Muscle of arm (tissue), 1 donor: ENCODE measurements at regions not wholly inside any gene's neighbourhood (a gene's known extent, or its start where the extent isn't known, plus 50 kb on each side); places are given as distances from the start of the nearest gene placed in this dataset.

ENCODE experiments used
- DNase-seq: peaks from one replicate; pipeline ENCODE4 v3.0.0-alpha.2; 2013

DNA sequence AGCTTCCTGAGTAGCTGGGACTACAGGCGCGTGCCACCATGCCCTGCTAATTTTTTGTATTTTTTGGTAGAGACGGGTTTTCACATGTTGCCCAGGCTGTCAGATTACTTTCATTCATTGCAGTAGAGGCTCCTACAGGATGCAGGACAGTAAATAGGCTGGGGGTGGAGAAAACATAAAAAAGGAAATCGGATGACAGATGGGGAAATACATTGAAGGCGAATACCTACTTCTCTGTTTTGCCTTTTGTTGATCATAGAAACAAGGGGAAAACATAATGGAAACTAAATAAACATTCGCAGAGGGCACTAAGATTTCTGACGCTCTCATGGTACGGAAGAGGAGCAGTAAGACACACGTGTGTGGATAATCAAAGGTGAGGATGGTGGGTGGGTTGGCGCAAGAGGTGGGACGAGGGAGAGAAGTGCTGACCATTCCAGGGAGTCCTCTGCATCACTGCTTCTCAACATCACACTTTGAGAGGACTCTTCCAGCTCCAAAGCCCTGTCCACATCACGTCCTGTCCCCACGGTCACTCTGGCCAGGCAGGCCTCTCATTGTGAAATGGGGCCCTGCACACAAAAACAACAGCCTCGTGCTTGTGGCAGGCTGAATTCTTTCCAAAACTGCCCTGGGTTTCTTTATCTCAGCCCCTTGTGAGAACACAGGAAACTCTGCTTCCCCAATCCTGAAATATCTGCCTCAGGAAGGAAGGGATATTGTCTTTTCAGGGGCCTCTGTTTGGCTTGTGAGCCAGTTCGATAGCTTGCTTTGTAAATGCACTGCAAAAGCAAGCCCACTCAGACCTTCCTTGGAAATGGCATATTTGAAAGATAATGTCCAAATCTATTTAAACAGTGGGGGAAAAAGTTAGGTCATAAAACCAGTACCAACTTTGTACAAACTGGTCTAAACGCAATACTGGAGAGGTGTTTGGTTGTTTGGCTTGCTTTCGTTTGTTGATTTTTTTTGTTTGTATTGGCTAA lies 188.5 kb downstream of the FOXO1 start:
- DNase-seq = no peak

DNA sequence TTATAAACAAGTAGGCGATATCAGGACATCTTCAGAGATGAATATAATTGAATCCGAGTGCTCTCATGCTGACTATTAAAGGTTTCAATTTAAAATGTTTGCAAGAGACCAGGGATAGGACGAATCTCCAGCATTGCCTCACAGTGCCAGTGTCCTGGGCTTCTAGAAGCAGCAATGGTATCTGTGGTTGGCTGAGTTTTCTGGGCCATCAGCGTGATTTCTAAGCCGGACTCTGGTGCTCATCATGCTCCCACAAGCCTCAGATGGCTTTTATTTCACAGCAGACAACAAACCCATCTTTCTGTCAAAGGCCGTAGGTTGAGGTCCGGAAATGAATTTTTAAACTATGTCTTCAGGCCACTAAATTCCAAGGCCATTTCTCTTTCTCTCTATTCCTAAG lies 187.7 kb downstream of the FOXO1 start:
- DNase-seq = no peak

DNA sequence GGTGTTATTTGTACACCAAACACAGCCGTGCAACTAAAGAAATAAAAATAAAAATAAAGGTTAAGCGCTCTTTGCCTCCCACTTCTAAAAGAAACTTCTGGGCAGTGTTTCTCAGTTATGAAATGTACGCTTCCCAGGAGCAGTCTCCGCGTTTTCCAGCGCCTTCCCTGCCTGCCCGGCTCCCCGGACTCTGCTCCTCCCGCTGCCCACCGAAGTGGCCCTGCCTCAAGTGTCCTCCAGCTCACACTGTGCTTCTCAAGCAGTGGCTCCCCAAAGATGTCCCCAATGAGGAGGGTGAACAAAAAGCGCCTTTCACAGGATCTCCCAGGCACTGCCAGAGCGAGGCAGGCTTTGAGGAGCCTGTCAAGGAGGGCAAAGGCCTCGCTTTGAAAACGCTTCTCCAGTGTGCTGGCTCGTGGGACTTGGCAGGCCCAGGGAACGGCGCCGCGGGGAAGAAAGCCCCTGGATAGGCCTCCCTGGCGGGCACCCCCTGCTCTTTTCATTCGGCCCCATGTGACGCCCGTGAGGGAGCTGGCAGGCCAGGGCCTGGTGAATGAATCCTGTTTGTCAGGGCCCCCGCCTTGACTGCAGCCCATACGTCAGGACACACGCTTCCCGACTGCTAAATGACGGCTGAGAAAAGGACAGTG lies 187.1 kb downstream of the FOXO1 start:
- no peak for DNase-seq

DNA sequence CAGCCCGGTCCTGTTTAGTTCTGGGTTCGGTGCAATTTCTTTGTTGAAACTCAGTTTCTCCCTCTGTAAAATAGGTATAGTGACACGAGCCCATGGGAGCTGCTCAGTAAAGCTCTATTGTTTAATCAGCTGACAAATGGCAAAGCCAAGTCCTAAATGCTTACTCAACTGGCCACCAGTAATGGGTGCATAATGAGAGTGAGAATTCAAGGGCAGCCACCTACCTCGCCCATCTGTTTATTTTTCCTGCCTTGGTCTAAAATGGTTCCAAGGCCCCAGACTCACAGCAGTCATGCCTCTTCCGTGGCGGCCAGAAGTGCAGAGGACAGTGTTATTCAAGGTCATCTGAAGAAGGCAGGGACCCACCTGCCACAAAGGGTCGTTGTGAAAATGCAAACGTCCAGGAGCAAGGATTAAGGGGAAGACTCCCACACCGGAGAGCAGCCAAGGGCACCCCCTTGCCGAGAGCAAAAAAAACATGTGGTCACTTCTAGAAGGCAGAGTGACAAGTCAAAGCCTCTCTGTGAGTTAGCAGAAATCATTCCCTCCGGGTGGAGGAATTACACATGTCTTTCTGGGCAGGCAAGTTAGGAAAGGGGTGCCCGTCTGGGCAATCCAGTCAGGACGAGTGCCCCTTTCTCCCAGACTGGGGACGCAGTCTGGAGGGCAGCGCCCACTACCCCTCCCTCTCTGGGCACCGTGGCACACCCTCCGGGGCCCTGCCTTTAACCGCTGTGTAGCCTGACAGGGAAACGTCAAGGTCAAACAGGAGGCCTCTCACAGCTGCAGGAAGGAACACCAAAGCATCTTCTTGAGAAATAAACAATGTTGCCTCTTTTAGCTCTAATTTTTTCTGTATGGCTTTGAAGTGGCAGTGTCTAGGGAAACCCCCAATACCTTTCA lies 186.2 kb downstream of the FOXO1 start:
- no peak for DNase-seq

DNA sequence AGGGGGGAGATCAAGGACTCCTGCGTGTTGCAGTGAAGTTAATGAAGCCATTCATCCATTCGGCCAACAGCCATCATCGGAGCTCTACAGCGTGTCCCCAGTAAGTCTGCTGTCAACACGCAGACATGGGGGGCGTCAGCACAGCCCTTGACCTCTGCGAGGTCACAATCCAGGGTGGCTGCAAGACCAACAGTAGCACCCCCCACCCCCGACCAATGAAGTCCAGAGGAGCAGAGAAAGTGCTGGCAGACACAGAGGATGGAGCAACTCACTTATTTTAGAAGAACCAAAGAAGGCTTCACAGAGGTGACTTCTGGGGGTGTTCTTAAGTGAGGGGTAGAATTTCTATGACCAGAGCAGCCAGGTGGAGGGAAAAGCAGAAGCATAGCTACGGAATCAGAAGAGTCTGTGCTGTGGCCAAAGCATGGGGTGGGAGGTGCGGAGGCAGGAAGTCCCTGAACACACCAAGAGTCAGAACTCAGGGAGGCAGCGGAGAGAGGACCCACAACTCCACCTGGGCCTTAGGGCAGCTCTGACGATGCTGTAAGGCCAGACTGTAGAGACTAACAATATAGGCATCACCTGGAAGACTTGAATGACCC lies 185.4 kb downstream of the FOXO1 start:
- DNase-seq = no peak

DNA sequence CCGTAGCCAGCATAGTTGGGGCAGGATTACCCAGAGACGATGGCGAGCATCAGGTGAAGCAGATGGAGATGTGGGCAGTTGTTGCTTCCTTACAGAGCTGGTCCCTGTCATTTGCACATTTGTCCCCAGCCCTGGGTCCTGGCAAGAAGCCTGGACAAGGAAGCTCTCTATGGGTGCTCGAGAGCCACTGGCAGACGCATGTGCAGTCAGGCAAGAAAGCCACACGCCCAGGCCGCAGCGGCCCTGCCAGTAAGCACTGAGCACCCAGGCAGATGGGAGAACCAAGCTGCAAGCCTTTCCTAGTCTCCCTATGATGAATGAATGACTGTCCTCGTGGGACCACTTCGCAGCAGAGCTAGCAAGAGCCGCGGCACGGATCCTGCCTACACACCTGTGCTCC lies 182.8 kb downstream of the FOXO1 start:
- DNase-seq = no peak

DNA sequence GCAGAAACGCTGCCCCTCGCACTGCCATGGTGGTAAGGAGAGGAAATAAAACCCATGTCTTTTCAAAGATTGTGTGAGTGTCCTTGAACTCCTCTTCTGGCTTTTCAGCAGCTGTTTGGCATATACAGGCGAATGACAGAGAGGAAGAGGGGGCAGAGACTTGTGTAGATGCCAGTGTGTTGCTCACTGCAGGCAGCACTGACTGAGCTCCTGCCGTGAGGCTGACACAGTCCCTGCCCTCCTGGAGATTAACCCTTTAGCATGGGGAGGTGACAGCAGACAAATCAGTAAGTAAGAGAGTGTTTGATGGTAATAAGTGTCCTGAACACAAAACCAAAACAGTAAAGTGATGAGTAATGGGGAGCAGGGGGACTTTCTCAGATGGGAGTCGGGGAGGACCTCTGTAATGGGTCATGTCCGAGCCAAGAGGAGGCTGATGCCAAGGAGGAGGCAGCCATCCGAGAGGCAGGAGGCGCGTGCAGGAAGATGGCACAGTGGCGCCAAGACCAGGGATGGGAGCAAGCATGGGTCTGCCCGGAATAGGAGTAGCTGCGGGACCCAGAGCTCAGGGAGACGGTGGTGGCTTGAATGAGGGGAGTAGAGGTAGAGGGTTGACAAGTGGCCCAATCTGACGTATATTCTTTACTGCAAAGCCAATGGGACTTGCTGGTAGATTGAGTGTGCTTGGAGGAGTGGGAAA lies 182.2 kb downstream of the FOXO1 start:
- no peak for DNase-seq

DNA sequence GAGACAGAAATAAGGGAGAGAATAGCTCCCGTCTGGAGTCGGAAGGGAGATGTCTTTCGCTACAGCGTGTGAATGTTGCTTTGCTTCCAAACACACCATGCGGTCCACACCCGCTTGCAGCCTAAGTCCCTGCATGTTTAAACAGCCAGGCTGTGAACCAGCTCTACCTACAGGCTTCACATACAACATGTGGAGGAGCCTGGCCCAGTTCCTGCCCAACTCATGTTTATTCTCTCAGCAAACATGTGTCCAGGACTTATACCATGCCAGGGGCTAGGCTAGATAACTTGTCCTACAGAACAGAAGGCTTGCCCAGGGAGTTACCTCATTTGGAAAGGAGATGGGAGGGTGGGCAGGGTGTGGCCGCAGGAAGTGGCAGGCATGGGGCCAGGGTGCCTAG lies 181.5 kb downstream of the FOXO1 start:
- DNase-seq = no peak

DNA sequence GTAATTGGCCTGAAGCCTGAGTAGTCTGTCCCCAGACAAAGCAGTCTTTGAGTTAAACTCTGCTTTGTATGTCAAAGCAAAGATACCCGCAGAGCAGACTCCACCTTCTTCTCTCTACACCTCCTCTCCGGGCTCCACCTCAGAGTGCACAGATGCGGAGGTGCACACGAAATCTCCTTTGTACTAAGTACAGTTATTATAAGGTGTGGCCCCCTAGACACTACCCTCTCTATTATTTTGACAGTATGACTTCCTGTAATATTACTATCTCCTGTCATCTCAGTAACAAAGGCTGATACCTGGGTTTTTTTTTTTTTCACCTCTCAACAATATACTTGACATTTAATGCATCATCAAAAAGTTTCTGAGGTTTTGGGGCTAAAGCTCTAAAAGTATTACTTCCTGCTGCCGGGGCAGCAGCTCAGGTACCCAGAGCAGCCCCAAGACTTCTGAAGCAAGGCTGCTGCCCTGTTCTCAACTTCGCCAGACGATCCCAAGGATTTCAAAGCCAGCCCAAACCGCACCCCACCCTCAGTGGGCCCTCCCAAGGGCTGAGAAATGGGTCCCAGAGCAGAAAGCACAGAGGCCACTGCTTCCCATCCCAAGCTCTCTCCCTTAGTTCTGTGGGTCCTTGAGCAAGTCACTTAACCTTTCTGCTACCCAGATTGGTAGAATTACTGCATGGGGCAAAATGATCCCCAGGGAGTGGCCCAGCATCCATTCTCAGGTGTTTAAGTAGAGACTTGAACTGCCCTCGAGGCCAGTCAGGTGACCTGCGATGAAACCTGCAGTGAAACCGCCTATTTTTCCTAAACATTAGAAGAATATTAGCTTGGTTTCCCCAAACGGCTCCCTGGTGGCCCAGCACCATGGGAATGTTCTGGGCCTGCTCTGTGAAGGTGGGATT lies 180.6 kb downstream of the FOXO1 start:
- no peak for DNase-seq

DNA sequence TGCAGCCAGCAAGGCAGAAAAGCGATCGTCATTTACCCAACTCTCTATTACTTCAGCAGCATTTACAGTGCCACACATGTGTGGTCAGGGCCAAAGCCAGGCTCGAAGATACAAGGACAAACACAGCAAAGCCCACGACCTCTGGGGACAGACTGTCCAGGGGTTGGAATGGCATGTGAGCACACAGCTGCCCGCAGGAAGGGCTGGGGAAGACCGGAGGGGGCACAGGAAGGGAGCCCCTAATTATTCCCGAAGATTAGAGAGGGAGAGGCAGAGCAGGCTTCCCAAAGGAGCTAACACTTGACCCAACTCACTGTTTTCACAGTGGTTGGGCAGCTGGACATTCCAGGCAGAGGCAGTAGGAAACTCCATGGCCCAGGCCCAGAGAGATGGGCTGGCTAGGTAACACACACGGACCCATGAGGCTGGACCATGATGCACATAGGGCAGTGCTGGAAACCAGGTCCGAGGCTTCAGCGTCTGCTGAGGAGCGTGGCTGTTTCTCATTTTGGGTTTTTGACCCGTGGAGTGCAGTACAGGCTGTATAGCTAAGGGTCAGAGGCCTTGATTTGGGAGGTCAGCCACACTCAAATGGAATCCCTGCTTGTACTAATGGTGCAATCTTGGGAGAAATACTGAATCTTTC lies 179.8 kb downstream of the FOXO1 start:
- DNase-seq = no peak

DNA sequence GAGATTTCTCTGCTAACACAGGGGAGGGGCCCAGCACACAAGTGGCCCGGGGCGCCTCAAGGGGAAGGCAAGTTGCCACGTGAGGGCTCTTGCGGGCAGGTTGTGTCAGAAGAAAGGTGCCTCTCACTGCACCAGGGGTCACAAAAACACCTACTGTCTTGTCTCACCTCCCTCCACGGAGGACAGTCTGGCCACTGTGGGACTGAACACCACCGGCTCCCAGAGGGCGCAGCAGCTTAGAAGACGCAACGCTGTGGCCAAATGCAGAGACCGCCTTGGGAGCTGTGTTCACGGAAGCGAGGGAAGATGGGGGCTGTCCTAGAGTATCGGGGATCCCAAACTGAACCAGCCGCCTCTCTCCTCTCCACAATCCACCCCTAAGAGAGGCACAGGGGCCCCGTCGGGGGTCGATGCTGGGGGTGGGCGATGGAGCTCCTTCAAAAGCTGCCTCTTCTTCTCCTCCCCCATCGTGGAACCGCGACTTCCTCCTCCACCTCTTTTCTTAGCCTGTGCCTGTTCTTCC lies 177.5 kb downstream of the FOXO1 start:
- no peak for DNase-seq

DNA sequence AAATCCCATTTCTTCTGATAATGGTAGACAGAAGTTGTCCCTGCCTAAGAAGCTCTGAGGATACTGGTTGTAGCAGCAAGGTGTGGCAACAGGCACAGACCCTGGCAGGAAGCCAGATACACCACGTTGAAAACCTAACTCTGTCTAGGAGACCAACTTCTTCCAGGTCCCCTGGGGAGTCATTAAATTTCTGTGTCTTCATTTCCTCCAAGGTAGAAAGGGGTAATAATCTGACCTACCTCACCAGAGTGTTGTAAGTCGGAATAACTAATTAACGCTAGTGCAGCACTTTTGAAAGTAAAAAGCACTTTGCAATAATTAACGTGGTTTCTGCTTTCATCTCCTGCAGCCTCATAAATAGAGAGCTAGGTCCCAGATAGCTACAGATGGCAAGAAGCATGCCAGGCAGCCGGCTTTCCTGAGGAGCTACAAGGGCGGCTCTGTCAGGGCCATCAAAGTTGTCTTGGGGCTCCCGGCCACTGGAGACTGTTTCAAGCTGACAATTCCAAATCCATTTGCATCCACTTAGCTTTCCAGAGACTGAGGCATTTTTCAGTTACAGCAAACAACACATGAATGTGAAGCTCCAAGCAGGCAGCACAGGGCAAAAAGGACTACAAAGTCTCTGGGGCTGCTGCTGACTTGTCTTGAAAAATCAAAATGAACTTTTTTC lies 176.2 kb downstream of the FOXO1 start:
- no peak for DNase-seq

DNA sequence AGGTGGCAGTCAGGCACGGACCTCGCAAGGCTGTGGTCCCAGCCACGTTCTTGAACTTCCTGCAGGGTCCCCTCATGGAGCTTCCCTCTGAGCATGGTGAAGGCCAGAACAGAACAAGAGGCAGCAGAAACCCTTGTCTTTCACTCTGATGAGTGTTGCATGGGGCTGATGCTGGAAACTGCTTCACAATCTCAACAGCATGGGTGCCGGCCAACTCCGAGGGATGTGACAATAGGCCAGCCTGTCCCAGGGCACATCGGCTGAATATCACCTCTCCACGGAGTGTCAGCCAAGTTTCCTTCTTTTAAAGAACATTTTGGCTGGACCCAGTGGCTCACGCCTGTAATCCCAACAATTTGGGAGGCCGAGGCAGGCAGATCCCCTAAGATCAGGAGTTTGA lies 173.9 kb downstream of the FOXO1 start:
- no peak for DNase-seq

DNA sequence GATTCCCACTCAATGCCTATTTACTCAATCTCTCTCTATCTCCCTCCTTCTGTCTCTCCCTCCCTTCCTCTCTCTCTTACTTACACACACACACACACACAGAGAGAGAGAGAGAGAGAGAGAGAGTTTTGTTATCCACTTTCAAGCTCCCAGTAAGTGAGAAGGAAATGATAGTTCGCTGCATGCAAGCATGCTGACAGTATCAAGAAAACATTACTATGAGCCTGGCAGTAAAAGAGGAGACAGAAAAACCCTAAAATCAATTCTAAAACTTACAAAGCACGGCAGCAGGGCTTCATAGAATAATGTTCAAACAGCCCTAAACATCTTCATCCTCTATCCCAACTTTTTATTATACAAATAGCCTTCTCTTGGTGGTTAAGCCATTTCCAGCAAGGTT lies 171.9 kb downstream of the FOXO1 start:
- DNase-seq = no peak

DNA sequence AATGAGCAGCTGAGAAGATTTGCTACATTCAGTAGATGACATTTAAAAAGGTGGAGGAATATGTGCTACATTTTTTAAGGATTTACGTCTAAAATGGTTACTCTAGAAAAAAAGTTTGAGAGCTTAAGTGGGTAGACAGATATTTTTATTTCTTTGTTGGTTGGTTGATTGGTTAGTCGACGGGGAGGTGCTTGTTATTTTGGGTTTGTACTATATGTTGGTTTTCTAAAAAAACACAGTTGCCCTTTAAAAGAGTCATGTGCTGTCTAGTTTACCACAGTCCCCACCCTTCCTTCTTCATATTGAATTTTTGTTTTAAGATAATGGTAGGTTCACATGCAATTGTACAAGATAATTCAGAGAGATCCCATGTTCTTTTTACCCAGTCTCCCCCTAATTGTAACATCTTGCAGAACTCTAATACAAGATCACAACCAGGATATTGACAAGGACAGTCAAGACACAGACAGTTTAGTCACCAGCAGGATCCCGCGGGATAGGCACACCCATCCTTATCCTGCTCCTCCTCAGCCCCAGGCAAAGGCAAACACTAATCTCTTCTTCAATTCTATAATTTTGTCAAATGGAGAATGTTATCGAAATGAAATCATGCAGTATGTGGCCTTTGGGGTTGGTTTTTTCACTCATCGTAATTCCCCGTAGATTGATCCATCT lies 171.4 kb downstream of the FOXO1 start:
- no peak for DNase-seq

DNA sequence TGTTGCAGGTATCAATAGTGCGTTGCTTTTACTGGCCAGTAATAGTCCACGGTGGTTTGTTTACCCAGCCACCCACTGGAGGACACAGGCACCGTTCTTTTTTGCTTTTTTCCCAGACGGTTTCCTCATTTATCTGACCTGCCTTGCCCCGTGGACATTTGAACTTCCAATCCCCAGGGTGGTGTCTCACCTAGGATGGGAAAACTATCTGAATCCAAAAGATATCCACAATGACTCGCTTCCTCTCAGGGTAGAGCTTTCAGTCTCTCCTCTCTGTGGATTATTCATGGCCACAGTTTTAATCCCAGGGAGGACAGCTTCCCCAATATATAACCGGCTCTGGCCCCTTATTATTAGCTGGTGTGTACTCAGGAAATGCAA lies 170.8 kb downstream of the FOXO1 start:
- DNase-seq = no peak

DNA sequence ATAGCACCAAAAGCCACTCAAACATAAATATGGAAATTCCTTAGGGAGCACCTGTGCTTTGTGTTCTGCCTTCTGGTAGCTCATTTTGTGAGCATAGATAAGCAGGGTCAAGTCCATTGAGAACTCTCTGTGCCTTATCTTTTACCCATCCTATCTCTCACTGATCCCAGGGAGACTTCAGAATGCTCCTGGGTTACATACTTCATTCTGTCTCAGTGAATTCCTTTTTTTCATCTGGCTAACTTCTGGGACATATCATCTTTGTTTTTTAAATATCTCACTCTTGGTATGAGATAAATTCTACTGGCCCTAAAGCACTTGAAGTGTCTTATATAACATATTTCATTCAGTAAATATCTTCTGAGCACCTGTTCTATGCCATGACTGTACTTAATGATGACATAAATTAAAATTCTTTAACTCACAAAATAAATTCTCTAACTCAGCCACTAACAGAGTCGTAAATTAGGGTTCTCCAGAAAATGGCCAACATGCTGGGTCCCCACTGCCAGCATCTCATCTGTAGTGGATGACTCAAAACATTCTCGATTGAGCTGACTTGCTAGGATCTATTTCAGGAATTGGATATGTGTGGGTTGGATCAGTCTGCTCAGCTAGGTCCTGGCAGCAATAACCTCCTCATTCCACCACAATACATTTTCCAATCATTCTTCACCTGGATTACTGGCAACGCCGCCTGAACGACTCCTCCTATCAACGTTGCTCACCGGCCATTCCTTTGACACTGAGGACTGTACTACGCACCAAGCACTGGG lies 170.2 kb downstream of the FOXO1 start:
- DNase-seq = no peak
